Fibroblast of pulmonary artery (primary cell): ENCODE measurements at regions not wholly inside any gene's neighbourhood (a gene's known extent, or its start where the extent isn't known, plus 50 kb on each side); places are given as distances from the start of the nearest gene placed in this dataset.

Source experiments
- DNase-seq: peaks from one replicate; pipeline ENCODE4 v3.0.0-alpha.2; 2010; ENCODE audit warnings: low read depth
- H3K4me3 ChIP-seq: replicated peaks from 2 replicates; pipeline ENCODE4 v1.5.1; 2011; ENCODE audit warnings: low read depth, mild to moderate bottlenecking, control low read depth, low read length, moderate library complexity
- CTCF ChIP-seq: IDR thresholded peaks from 2 replicates; pipeline ENCODE4 v1.5.1; 2011; ENCODE audit warnings: mild to moderate bottlenecking, control low read depth, low read length, inconsistent platforms; ENCODE audit errors: missing control alignments

- TF ChIP-seq CTCF = peak; percentile 66
- no peak overlapping the region for H3K4me3 ChIP-seq
- peak; percentile 46 for DNase-seq
Observed at GRCh38 chr4:24476282-24476681, 108.1 kb downstream of the DHX15 start.

- no peak for DNase-seq
Observed at GRCh38 chr4:24475756-24476155, 108.6 kb downstream of the DHX15 start.

GRCh38 chr4:24473309-24473721, 111.0 kb downstream of the DHX15 start:
- no peak for TF ChIP-seq CTCF
- H3K4me3 ChIP-seq = peak overlapping the region; percentile 61
- DNase-seq = peak; percentile 36

More at GRCh38 chr4:24475756-24476155, 108.6 kb downstream of the DHX15 start:
- TF ChIP-seq CTCF = no peak
- no peak overlapping the region for H3K4me3 ChIP-seq

- H3K4me3 ChIP-seq = peak overlapping the region; percentile 61
- peak; percentile 80 for DNase-seq
- peak; percentile 40 for TF ChIP-seq CTCF
Observed at GRCh38 chr4:24472514-24473308, 111.6 kb downstream of the DHX15 start.

GRCh38 chr4:24472161-24472510, 112.2 kb downstream of the DHX15 start:
- no peak for TF ChIP-seq CTCF
- H3K4me3 ChIP-seq = peak overlapping the region; percentile 61
- DNase-seq = no peak

- peak overlapping the region; percentile 61 for H3K4me3 ChIP-seq
- TF ChIP-seq CTCF = no peak
- DNase-seq = no peak
Observed at GRCh38 chr4:24471486-24472160, 112.7 kb downstream of the DHX15 start.
